GM18909 (cell line): ENCODE measurements at regions not wholly inside any gene's neighbourhood (a gene's known extent, or its start where the extent isn't known, plus 50 kb on each side); places are given as distances from the start of the nearest gene placed in this dataset.
A peak's percentile ranks its signal among the peaks of the same experiment; 100 is the strongest.
"Not testable (repeated sequence)": the region's sequence is repeated elsewhere in the genome, so short reads cannot be mapped to it uniquely, and the experiment has no call there.

Experiments used
- ATAC-seq: cut with Tn5 transposase; IDR thresholded peaks from one replicate; pipeline ENCODE4 v1.9.1; 2021; ENCODE audit warnings: mild to moderate bottlenecking; ENCODE audit not compliant: unreplicated experiment, poor library complexity

DNA sequence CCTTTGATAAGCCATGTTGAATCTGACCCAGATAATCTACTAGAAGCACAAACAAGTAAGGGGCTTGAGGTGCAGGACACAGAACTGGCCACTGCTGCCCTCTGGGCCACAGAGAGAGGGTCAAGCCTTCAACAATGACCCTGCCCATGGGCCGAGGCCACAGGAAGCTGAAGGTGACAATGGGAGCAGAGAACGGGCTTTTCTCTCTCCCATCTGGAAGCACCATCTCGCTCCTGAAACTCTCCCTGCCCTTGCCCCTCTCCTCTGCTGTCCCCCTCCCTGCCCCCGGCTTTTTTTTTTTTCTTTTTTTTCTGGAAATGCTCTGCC lies 133.1 kb upstream of the DUSP10 start:
- ATAC-seq: no peak

DNA sequence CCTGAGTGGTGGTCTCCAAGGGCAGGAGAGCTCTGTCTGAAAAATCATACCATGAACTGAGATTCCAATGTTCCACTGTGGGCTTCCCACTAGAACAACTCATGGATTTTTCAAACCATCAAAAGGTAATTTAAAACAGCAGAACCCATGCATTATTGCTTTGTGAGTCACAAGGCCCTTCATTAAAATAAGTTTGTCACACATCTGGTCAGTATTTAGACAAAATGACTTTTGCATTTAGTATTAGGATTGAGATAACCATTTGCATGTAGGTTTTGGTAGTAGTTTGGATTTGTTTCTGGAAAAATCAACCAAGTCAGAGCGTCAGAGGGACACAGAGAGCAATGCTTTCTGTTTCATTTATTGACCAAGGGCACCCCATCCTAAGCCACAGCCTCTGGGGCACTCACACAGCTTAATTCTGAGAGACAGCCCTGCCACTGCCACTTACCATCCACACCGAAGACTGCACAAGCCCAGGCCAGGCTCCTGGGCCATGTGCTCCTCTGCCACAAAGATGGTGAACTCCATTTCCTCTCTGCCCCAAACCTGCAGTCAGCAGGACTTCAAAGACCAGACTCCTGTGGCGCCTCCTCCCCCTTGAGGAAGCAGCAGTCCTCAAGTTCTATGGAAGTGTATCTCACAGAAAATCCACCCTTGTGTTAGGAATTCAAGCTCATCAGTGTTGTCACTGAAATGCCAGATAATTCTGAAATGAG lies 132.6 kb upstream of the DUSP10 start:
- ATAC-seq: no peak

DNA sequence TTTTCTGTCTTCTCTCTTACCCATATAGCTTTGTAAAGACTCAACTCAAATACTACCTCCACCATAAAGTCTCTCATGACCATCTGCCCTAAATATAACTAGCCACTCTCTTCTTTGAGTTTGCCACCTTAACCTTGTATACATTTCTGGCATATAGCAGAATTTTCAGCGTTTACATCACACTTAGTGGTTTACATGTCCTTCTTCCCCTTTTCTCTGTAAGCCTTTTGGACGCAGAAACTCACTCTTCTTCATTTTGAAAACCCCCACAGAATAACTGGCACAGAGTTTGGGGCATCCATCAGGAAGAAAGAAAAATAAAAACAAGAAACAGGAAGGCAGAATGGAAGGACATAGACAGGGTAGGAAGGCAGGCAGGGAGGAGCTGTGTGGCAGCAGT lies 131.8 kb upstream of the DUSP10 start:
- ATAC-seq: no peak

- no peak for ATAC-seq
Observed at GRCh38 chr1:221871056-221871455, 129.2 kb upstream of the DUSP10 start.

DNA sequence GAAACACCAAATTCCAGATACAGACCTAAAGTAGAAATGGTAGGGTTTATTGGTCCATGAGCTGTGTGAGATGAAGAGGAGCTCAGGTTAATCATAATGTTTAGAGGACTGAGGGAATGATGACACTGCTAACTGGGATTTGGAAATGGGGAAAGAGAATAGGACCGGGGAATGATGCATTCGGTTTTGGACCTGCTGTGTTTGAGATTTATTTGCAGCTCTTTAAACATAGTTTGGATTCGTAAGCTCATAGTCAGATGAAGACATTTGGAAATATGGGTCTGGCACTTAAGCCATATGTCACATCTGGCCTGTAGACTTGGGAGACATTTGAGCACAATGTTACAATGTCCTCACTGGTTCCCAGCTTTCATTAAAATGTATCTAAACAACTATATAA lies 127.9 kb upstream of the DUSP10 start:
- ATAC-seq: no peak

- ATAC-seq: no peak
Observed at GRCh38 chr1:221868593-221869303, 126.9 kb upstream of the DUSP10 start.

DNA sequence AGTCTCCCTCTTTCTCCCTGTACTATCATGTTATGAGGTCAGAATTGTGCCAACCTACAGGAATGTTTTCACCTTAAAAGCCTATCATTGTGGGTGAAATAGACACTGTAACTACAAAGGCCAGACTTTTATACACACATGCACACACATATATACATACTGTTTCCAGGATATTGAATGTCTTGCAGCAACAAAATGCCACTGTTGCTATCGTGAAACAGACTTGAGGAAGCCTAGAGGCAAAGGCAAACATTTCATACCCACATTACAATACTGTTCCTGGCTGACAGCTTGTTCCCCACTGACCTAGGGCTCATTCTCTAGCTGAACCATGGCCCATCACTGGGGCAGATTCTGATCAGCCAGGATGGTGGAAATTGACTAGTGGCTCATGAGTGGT lies 125.1 kb upstream of the DUSP10 start:
- no peak for ATAC-seq

DNA sequence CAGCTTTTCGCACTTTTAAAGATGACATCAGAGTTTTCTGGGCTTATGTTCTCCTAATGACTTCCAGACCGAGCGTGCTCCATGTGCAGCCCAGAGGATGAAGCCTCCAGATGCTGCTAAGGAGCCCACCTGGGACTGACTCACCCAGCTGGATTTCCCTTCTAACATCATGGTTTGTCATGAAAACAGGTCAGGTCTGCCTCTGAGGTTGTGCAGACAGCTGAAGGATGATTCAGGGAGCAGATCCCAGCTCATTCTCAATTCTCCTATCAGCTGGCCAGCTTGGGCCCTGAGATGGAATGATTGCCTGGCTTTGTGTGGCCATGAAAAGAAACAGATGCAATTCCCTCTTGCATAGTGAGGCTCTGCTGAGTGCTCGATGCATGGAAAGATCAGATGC lies 123.9 kb upstream of the DUSP10 start:
- ATAC-seq: no peak

- peak; percentile 59 for ATAC-seq
Observed at GRCh38 chr1:221863635-221864034, 121.7 kb upstream of the DUSP10 start.

- no peak for ATAC-seq
Observed at GRCh38 chr1:221862971-221863370, 121.1 kb upstream of the DUSP10 start.

DNA sequence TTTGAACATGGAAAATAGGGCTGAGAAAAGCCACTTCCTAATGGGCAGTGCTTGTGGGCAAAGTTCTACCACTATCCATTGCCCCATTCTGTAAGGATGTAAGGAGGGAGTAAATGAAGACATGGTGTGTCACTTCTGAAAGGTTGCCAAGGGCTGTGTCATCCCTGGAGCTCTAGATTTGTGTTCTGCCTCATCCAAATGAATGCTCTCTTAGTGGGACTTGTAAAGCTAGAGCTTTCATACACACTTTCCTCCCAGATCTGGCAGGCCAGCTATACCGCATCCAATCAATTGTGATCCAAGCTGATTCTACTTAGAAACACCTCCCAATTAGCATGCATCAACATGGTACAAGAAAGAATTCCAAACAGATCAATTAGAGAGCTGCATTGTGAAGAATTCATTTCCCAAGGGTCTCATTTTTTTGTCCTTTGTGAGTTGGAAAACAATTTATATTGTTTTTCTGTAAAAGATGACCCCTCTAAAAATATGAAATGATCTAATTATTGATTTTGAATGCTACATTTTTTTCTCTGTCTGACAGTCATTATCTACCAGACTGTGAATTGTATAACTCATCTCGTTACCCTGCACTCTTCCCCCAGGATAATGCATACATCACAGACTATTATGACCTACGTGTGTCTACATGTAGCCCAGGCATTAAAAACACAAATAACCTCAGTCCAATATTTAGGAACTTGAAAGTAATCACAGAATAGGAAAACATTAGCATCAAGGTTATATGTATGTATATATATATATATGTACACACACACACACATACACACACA lies 117.1 kb upstream of the DUSP10 start:
- no peak for ATAC-seq

GRCh38 chr1:221857094-221857444 lies 115.2 kb upstream of the DUSP10 start:
- ATAC-seq: not testable (repeated sequence)

DNA sequence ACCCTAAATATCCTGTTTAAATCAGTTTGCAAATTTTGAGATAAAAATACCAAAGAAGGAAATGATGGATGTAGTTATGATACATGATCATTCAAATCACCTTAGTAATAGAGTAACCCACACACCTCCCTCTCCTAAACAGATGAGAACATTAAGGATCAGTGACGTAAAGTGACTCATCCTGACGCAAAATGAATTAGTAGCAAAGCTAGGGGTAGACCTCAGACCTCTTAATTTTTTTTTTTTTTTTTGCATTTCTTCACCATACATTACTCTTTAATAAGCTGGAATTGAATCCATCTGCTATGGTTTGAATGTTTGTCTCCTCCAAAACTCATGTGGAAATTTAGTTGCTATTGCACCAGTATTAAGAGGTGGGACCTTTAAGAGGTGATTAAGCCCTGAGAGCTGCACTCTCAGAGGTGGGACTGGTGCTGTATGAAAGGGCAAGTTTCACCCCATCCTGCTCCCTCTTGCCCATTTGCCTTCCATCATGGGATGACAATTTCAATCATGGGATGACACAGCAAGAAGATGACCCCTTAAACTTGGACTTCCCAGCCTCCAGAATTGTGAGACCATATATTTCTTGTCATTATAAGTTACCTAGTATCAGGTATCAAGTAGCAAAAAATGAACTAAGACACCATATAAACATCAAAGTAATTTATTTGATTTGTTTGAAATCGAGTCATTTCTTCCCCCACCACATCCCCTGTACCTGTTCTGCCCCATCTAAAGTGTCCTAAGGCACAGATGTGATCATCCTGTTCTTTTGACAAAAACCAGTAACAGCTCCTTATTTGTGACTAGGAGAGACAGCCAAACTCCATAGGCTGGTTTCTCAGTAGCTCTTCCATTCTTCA lies 114.6 kb upstream of the DUSP10 start:
- ATAC-seq: no peak

GRCh38 chr1:221855156-221855555 lies 113.3 kb upstream of the DUSP10 start:
- no peak for ATAC-seq

GRCh38 chr1:221851336-221851735 lies 109.4 kb upstream of the DUSP10 start:
- ATAC-seq: no peak

DNA sequence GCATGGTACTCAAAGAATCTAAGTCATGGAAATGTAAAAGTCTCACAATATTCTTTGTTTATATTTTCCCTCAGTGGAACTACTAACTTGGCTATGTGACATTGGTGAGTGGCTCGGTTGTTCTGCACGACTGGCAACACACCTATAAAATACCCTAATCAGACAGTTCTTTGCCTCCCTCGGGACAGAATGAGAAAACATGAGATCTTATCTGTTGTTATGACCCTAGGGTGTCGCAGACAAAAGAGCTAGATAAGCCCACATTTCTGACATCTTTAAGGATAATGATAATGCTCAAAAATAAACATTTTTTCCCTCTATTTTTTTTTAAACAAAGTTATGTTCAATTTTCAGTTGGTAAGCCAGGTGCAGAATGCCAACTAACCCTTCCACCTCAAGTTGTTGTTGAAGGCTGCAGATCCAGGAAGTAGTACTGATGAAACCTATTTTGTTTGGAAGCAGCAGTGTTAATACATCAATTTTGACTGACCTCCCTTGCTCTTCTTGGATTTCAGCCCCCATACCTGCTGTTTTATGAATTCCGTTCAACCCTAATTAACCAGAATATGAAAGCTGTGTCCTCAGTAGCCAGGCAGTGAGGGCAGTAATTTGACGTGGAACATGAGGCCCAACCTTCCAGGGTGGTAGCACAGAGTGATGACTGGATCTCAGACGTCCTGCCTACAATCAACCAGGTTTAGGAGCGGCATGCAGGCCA lies 108.7 kb upstream of the DUSP10 start:
- ATAC-seq: no peak

- ATAC-seq: no peak
Observed at GRCh38 chr1:221849897-221850296, 108.0 kb upstream of the DUSP10 start.

DNA sequence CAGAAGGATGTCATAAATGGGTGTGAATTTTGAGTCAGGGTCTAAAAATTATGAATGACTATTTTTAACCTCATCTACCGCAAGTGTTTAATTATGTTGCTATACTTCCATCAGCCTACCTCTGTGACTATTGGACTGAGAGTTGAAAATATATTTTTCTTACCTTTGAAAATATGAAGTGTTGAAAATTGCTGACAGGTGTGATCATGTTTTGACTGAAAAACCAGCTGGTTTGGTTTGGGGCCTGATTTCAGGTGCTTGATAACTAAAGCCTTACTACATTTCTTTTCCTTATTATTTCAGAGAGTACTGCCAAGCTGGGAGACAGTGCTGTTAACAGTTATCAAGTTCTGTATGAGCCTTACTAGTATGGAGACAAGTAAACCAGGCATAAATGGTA lies 107.2 kb upstream of the DUSP10 start:
- ATAC-seq: no peak

DNA sequence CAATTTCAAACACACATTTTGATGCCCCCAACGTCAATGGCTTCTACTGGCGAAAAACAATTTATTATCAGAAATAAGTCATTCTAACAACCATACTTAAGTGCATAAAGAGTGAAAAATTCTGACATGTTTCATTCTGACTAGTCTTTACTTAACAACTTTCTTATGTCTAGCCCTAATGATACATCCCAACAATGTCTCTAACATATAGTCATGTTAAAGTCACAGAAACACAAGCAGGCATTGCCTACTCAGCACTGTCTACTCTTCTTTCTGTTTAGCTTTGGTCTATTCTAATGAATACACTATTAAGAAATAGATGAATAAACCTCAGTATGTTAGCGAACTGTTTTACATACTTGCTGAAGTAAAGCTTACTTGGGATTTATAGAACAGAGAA lies 105.8 kb upstream of the DUSP10 start:
- ATAC-seq: no peak
